Hepatocyte (in vitro differentiated cells): ENCODE measurements at regions not wholly inside any gene's neighbourhood (a gene's known extent, or its start where the extent isn't known, plus 50 kb on each side); places are given as distances from the start of the nearest gene placed in this dataset.

ENCODE experiments used
- EZH2 ChIP-seq: fragments of 200-600 bp; sonication (generic); IDR thresholded peaks from 2 replicates; pipeline ENCODE4 v1.6.1; 2016; ENCODE audit warnings: antibody characterized with exemption, mild to moderate bottlenecking, borderline replicate concordance
- EZH2phosphoT487 ChIP-seq: fragments of 200-600 bp; sonication (generic); IDR thresholded peaks from one replicate; pipeline ENCODE4 v1.6.1; 2018; ENCODE audit warnings: antibody characterized with exemption, mild to moderate bottlenecking, low read depth, moderate library complexity; ENCODE audit not compliant: unreplicated experiment, severe bottlenecking
- TF ChIP-seq, protein P1 (sequence below): fragments of 200-600 bp; sonication (generic); IDR thresholded peaks from 2 replicates; pipeline ENCODE4 v1.5.1; 2016; ENCODE audit warnings: antibody characterized with exemption, mild to moderate bottlenecking; ENCODE audit not compliant: poor library complexity

DNA sequence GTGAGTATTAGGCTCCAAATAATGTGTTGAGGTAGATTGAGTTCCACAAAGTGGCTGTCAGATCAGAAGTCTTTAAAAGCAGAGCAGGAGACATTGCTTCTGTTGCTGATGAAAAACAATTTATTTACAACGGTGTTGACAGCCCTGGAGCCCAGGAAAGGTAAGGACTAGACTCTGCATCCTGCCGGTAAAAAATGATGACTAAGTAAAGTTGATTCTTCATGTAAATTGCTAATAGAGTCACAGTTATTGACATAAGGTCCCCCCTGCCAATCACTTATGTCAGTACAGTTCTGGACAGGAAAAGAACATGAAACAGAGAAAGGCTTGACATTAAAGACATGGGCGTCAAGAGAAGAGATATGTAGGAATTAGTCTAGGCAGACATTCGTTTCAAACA, 552.5 kb downstream of the HTR1A start:
- TF ChIP-seq, protein P1, sequence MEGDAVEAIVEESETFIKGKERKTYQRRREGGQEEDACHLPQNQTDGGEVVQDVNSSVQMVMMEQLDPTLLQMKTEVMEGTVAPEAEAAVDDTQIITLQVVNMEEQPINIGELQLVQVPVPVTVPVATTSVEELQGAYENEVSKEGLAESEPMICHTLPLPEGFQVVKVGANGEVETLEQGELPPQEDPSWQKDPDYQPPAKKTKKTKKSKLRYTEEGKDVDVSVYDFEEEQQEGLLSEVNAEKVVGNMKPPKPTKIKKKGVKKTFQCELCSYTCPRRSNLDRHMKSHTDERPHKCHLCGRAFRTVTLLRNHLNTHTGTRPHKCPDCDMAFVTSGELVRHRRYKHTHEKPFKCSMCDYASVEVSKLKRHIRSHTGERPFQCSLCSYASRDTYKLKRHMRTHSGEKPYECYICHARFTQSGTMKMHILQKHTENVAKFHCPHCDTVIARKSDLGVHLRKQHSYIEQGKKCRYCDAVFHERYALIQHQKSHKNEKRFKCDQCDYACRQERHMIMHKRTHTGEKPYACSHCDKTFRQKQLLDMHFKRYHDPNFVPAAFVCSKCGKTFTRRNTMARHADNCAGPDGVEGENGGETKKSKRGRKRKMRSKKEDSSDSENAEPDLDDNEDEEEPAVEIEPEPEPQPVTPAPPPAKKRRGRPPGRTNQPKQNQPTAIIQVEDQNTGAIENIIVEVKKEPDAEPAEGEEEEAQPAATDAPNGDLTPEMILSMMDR: no peak
- TF ChIP-seq EZH2phosphoT487 (no peak), EZH2 (no peak)
